HepG2 (cell line): ENCODE measurements at regions not wholly inside any gene's neighbourhood (a gene's known extent, or its start where the extent isn't known, plus 50 kb on each side); places are given as distances from the start of the nearest gene placed in this dataset.

ENCODE experiments used
- ATAC-seq: fragments of 200-7000 bp; cut with Tn5 transposase; 3 replicates; pipeline ENCODE4 v1.9.1; 2020; ENCODE audit warnings: mild to moderate bottlenecking, moderate library complexity
- BruUV-seq: library from RNA; stranded (reverse); fragments of 400-500 nt; replicated peaks from 2 replicates; lab custom pipeline; 2021; lab: Mats Ljungman, UMichigan
- CTCF ChIA-PET: fragments of 300-600 bp; formaldehyde crosslinking; extraction: SDS; loops from one replicate; lab custom pipeline; 2021; ENCODE audit warnings: low total read pairs, inconsistent platforms, low intra/inter-chr PET ratio; lab: Yijun Ruan, JAX
- POLR2A ChIA-PET: fragments of 350-600 bp; sonication (Branson Sonifier 250); formaldehyde crosslinking; loops from one replicate; lab custom pipeline; 2020; ENCODE audit warnings: antibody characterized with exemption, inconsistent platforms; lab: Yijun Ruan, JAX
- DNase-seq: peaks from one replicate; pipeline ENCODE4 v3.0.0-alpha.2; 2015; ENCODE audit warnings: low spot score
- FAIRE-seq: peaks from 3 replicates; lab custom pipeline; 2011; peaks lifted over from hg19 to GRCh38; lab: Jason Lieb, UNC
- H2AFZ ChIP-seq: one replicate; pipeline ENCODE4 v1.6.1; 2011; ENCODE audit warnings: low read length, inconsistent platforms
- H3K27ac ChIP-seq: fragments of 300-600 bp; 3 replicates; pipeline ENCODE4 v1.8.0; 2011; ENCODE audit warnings: mixed run types, mild to moderate bottlenecking, mixed read lengths, low read length, inconsistent platforms; ENCODE audit not compliant: insufficient read depth; ENCODE audit errors: extremely low read length
- H3K27me3 ChIP-seq, 2 experiments: fragments of 200-600 bp in 1 of 2; 2 replicates in 1 of 2; 3 replicates in 1 of 2; pipeline versions ENCODE4 v1.6.0 to v1.8.0; 2011; ENCODE audit warnings: low read length in 2 of 2, mild to moderate bottlenecking in 2 of 2, moderate library complexity in 2 of 2, inconsistent platforms in 1 of 2; ENCODE audit not compliant: insufficient read depth in 2 of 2, control insufficient read depth in 1 of 2
- H3K36me3 ChIP-seq, 2 experiments: fragments of 200-600 bp in 1 of 2; replicated peaks in 1 of 2; 2 replicates in 1 of 2; 3 replicates in 1 of 2; pipeline versions ENCODE4 v1.5.1 to v1.8.0; 2011; ENCODE audit warnings: low read length in 2 of 2, inconsistent platforms in 1 of 2; ENCODE audit not compliant: insufficient read depth in 2 of 2, control insufficient read depth in 1 of 2
- H3K4me1 ChIP-seq: 2 replicates; pipeline ENCODE4 v1.5.1; 2012; ENCODE audit warnings: low read length, inconsistent platforms; ENCODE audit not compliant: insufficient read depth
- H3K4me2 ChIP-seq: 2 replicates; pipeline ENCODE4 v1.6.0; 2011; ENCODE audit warnings: low read depth, low read length, inconsistent platforms
- H3K4me3 ChIP-seq, 3 experiments: fragments of 200-600 bp in 1 of 3; sonication (generic), shearing (Covaris generic) in 1 of 3; replicated peaks in 1 of 3; 2 replicates each; pipeline ENCODE4 v1.5.1; 2011 to 2016; ENCODE audit warnings: low read length in 3 of 3, inconsistent platforms in 2 of 3, low read depth in 2 of 3, mild to moderate bottlenecking in 2 of 3, control low read depth in 1 of 3, mixed read lengths in 1 of 3; ENCODE audit not compliant: insufficient read depth in 1 of 3
- H3K79me2 ChIP-seq: one replicate; pipeline ENCODE4 v1.6.1; 2011; ENCODE audit warnings: low read length, inconsistent platforms; ENCODE audit not compliant: insufficient read depth
- H3K9ac ChIP-seq: 2 replicates; pipeline ENCODE4 v1.6.0; 2011; ENCODE audit warnings: mild to moderate bottlenecking, low read depth, low read length, inconsistent platforms; ENCODE audit not compliant: insufficient read depth
- H3K9me3 ChIP-seq: 2 replicates; pipeline ENCODE4 v1.5.1; 2012; ENCODE audit warnings: mild to moderate bottlenecking, low read length
- H4K20me1 ChIP-seq: 2 replicates; pipeline ENCODE4 v1.6.0; 2011; ENCODE audit warnings: inconsistent platforms, mild to moderate bottlenecking, low read length, moderate library complexity; ENCODE audit not compliant: insufficient read depth
- ESRRA ChIP-seq: sonication (generic); formaldehyde crosslinking; IDR thresholded peaks from 2 replicates; pipeline ENCODE4 v1.5.1; 2020; ENCODE audit warnings: mild to moderate bottlenecking, low read depth, missing genetic modification reagents
- SALL1 ChIP-seq: sonication (generic); formaldehyde crosslinking; IDR thresholded peaks from 2 replicates; pipeline ENCODE4 v1.8.0; 2022; ENCODE audit warnings: mild to moderate bottlenecking, missing genetic modification reagents
- ZNF12 ChIP-seq: sonication (generic); formaldehyde crosslinking; IDR thresholded peaks from 2 replicates; pipeline ENCODE4 v1.5.0; 2020; ENCODE audit warnings: missing genetic modification reagents
- ZNF337 ChIP-seq: sonication (generic); formaldehyde crosslinking; IDR thresholded peaks from 2 replicates; pipeline ENCODE4 v1.5.1; 2020; ENCODE audit warnings: missing genetic modification reagents, low read depth, mild to moderate bottlenecking, borderline replicate concordance
- ZNF510 ChIP-seq: sonication (generic); formaldehyde crosslinking; IDR thresholded peaks from 2 replicates; pipeline ENCODE4 v1.4.0; 2020; ENCODE audit warnings: low read depth, mild to moderate bottlenecking, missing genetic modification reagents
- ZNF709 ChIP-seq: sonication (generic); formaldehyde crosslinking; IDR thresholded peaks from 2 replicates; pipeline ENCODE4 v1.5.0; 2020; ENCODE audit warnings: mild to moderate bottlenecking, missing genetic modification reagents
- WGBS: methylation state at CpG from one replicate; pipeline ENCODE4 v1.1.6; 2017; ENCODE audit warnings: low lambda C conversion rate; 5-methylcytosine and 5-hydroxymethylcytosine counted together
- in situ Hi-C: cut with HindIII; loops from 2 replicates; pipeline ENCODE4 v1.10.0; 2017; ENCODE audit warnings: low pct_unique_long_range_greater_than_20kb; ENCODE audit not compliant: extremely low pct_ligation_motif_present
- intact Hi-C: fragments of 100-400 bp; cut with micrococcal nuclease; formaldehyde crosslinking; loops from one replicate; pipeline ENCODE4 v1.10.0; 2022; ENCODE audit not compliant: unreplicated experiment
- TF ChIP-seq, protein P1 (sequence below): IDR thresholded peaks from 2 replicates; pipeline ENCODE4 v1.6.1; 2016; ENCODE audit warnings: missing compliant biosample characterization, missing genetic modification reagents, borderline replicate concordance
- TF ChIP-seq, protein P2 (sequence below): IDR thresholded peaks from 2 replicates; pipeline ENCODE4 v1.6.1; 2012; ENCODE audit warnings: low read depth, low read length, improper control_type of control experiment
- TF ChIP-seq, protein P3 (sequence below): sonication (generic); formaldehyde crosslinking; conservative IDR thresholded peaks from 2 replicates; pipeline ENCODE4 v1.4.0; 2020; ENCODE audit warnings: mild to moderate bottlenecking, missing genetic modification reagents, moderate library complexity

DNA sequence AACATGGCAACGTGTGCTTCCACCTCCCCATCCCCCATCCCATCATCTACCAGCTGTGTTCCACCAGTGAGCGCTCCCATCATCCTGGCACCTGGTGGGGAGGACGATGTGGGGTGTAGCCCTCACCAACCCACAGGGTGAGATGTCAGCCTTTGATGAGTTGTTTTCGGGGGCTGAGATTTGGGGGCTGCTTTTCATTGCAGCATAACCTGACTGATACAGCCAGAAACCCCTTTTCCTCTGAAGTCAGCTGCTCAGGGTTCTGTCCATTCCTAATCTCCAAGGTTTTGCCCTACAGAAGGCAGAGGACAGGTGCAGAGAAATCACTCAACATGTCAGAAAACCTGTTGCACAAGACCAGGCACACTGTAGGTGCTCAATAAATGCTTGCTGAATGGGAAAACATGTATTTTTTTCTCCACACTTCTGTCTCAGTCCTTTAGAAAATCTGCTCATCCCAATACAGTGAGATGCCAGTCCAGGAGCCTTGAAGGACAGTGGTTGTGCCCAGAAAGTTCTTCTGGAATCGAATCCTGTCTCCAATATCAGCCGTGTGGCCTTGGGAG, 239.8 kb downstream of the RBM19 start:
- TF ChIP-seq, protein P1, sequence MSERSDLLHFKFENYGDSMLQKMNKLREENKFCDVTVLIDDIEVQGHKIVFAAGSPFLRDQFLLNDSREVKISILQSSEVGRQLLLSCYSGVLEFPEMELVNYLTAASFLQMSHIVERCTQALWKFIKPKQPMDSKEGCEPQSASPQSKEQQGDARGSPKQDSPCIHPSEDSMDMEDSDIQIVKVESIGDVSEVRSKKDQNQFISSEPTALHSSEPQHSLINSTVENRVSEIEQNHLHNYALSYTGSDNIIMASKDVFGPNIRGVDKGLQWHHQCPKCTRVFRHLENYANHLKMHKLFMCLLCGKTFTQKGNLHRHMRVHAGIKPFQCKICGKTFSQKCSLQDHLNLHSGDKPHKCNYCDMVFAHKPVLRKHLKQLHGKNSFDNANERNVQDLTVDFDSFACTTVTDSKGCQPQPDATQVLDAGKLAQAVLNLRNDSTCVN (CRISPR knock-in tag): no peak
- TF ChIP-seq SALL1 (CRISPR knock-in tag) (no peak), ZNF337 (CRISPR knock-in tag) (no peak), ZNF12 (CRISPR knock-in tag) (peak; percentile 97), ZNF510 (no peak), ZNF709 (CRISPR knock-in tag) (no peak), ESRRA (no peak)
- TF ChIP-seq, protein P2, sequence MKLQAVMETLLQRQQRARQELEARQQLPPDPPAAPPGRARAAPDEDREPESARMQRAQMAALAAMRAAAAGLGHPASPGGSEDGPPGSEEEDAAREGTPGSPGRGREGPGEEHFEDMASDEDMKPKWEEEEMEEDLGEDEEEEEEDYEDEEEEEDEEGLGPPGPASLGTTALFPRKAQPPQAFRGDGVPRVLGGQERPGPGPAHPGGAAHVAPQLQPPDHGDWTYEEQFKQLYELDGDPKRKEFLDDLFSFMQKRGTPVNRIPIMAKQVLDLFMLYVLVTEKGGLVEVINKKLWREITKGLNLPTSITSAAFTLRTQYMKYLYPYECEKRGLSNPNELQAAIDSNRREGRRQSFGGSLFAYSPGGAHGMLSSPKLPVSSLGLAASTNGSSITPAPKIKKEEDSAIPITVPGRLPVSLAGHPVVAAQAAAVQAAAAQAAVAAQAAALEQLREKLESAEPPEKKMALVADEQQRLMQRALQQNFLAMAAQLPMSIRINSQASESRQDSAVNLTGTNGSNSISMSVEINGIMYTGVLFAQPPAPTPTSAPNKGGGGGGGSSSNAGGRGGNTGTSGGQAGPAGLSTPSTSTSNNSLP: no peak
- TF ChIP-seq, protein P3, sequence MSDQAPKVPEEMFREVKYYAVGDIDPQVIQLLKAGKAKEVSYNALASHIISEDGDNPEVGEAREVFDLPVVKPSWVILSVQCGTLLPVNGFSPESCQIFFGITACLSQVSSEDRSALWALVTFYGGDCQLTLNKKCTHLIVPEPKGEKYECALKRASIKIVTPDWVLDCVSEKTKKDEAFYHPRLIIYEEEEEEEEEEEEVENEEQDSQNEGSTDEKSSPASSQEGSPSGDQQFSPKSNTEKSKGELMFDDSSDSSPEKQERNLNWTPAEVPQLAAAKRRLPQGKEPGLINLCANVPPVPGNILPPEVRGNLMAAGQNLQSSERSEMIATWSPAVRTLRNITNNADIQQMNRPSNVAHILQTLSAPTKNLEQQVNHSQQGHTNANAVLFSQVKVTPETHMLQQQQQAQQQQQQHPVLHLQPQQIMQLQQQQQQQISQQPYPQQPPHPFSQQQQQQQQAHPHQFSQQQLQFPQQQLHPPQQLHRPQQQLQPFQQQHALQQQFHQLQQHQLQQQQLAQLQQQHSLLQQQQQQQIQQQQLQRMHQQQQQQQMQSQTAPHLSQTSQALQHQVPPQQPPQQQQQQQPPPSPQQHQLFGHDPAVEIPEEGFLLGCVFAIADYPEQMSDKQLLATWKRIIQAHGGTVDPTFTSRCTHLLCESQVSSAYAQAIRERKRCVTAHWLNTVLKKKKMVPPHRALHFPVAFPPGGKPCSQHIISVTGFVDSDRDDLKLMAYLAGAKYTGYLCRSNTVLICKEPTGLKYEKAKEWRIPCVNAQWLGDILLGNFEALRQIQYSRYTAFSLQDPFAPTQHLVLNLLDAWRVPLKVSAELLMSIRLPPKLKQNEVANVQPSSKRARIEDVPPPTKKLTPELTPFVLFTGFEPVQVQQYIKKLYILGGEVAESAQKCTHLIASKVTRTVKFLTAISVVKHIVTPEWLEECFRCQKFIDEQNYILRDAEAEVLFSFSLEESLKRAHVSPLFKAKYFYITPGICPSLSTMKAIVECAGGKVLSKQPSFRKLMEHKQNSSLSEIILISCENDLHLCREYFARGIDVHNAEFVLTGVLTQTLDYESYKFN (CRISPR knock-in tag): no peak
- H4K20me1 ChIP-seq: no peaks in the 10 kb centered on the region
- H3K79me2 ChIP-seq: no peaks in the 10 kb centered on the region
- intact Hi-C loops: no loop called here
- H3K27ac ChIP-seq: no peak overlapping the region
- no peaks in the 10 kb centered on the region for H3K9me3 ChIP-seq
- H2AFZ ChIP-seq: no peak overlapping the region
- ChIA-PET CTCF (no interaction called here), POLR2A (no interaction called here)
- H3K36me3 ChIP-seq: no peaks in the 10 kb centered on the region
- no peaks in the 10 kb centered on the region for H3K27me3 ChIP-seq
- H3K4me2 ChIP-seq: no peak overlapping the region
- 5% methylated on average over 3 of the region's 6 CpGs for WGBS
- no peak for ATAC-seq
- H3K4me3 ChIP-seq: no peak overlapping the region
- no peak for DNase-seq
- peaks cover 11% of the 10 kb centered on the region for H3K4me1 ChIP-seq
- FAIRE-seq: no peak
- in situ Hi-C loops: no loop called here
- BruUV-seq: no TSS peak
- no peak overlapping the region for H3K9ac ChIP-seq
